Mesenchymal stem cell (in vitro differentiated cells and primary cell): ENCODE measurements at regions not wholly inside any gene's neighbourhood (a gene's known extent, or its start where the extent isn't known, plus 50 kb on each side); places are given as distances from the start of the nearest gene placed in this dataset.

Experiments
- DNase-seq: peaks from one replicate; pipeline ENCODE4 v3.0.0-alpha.2; 2013
- H2AFZ ChIP-seq: one replicate; pipeline ENCODE4 v1.6.1; 2013; ENCODE audit warnings: low read depth, mild to moderate bottlenecking, control low read depth, inconsistent platforms, low read length, moderate library complexity
- H2AK5ac ChIP-seq: 2 replicates; pipeline ENCODE4 v1.6.1; 2013; ENCODE audit warnings: low read length, moderate library complexity, mild to moderate bottlenecking, inconsistent platforms; ENCODE audit not compliant: severe bottlenecking
- H2BK120ac ChIP-seq: one replicate; pipeline ENCODE4 v1.6.1; 2013; ENCODE audit warnings: low read depth, mild to moderate bottlenecking, inconsistent platforms, low read length, moderate library complexity
- H2BK12ac ChIP-seq, 2 experiments: one replicate each; pipeline ENCODE4 v1.6.1; 2013; ENCODE audit warnings: inconsistent platforms in 2 of 2, low read length in 2 of 2, mild to moderate bottlenecking in 2 of 2, moderate library complexity in 2 of 2, control low read depth in 1 of 2
- H2BK15ac ChIP-seq: one replicate; pipeline ENCODE4 v1.6.1; 2013; ENCODE audit warnings: mild to moderate bottlenecking, low read depth, inconsistent platforms; ENCODE audit not compliant: poor library complexity, severe bottlenecking
- H2BK5ac ChIP-seq: 2 replicates; pipeline ENCODE4 v1.6.1; 2013; ENCODE audit warnings: low read depth, mild to moderate bottlenecking, low read length, control low read depth, inconsistent platforms; ENCODE audit not compliant: poor library complexity, severe bottlenecking
- H3K14ac ChIP-seq, 2 experiments: one replicate each; pipeline ENCODE4 v1.6.1; 2013; ENCODE audit warnings: inconsistent platforms in 2 of 2, low read length in 2 of 2, control low read depth in 1 of 2, mild to moderate bottlenecking in 1 of 2, moderate library complexity in 1 of 2
- H3K18ac ChIP-seq, 2 experiments: one replicate each; pipeline ENCODE4 v1.6.1; 2013; ENCODE audit warnings: inconsistent platforms in 2 of 2, low read length in 2 of 2, control low read depth in 1 of 2, low read depth in 1 of 2, mild to moderate bottlenecking in 1 of 2
- H3K23ac ChIP-seq, 2 experiments: one replicate each; pipeline ENCODE4 v1.6.1; 2013; ENCODE audit warnings: inconsistent platforms in 2 of 2, low read length in 2 of 2, mild to moderate bottlenecking in 2 of 2, moderate library complexity in 2 of 2, control low read depth in 1 of 2
- H3K27ac ChIP-seq: 2 replicates; pipeline ENCODE4 v1.5.1; 2013; ENCODE audit warnings: mild to moderate bottlenecking, moderate library complexity, low read length, control low read depth, inconsistent platforms; ENCODE audit not compliant: poor library complexity, severe bottlenecking
- H3K27me3 ChIP-seq, 2 experiments: 2 replicates each; pipeline versions ENCODE4 v1.6.1 to v1.7.0; 2013; ENCODE audit warnings: low read length in 2 of 2, mild to moderate bottlenecking in 2 of 2, moderate library complexity in 2 of 2, control low read depth in 1 of 2, inconsistent platforms in 1 of 2; ENCODE audit not compliant: control insufficient read depth in 1 of 2, insufficient read depth in 1 of 2
- H3K36me3 ChIP-seq, 2 experiments: 2 replicates each; pipeline versions ENCODE4 v1.6.1 to v1.7.0; 2013; ENCODE audit warnings: low read length in 2 of 2, control low read depth in 1 of 2, inconsistent platforms in 1 of 2, low read depth in 1 of 2, mild to moderate bottlenecking in 1 of 2; ENCODE audit not compliant: insufficient read depth in 2 of 2, control insufficient read depth in 1 of 2
- H3K4ac ChIP-seq, 2 experiments: one replicate each; pipeline ENCODE4 v1.6.1; 2013; ENCODE audit warnings: inconsistent platforms in 2 of 2, low read length in 2 of 2, mild to moderate bottlenecking in 2 of 2, moderate library complexity in 2 of 2, control low read depth in 1 of 2, low read depth in 1 of 2
- H3K4me1 ChIP-seq: 2 replicates; pipeline ENCODE4 v1.6.1; 2013; ENCODE audit warnings: low read depth, low read length, control low read depth; ENCODE audit not compliant: control insufficient read depth, insufficient read depth
- H3K4me2 ChIP-seq: 2 replicates; pipeline ENCODE4 v1.6.1; 2013; ENCODE audit warnings: low read length, mild to moderate bottlenecking, inconsistent platforms; ENCODE audit not compliant: poor library complexity, severe bottlenecking
- H3K4me3 ChIP-seq, 2 experiments: 2 replicates each; pipeline versions ENCODE4 v1.5.1 to v1.7.0; 2013; ENCODE audit warnings: low read length in 2 of 2, mild to moderate bottlenecking in 2 of 2, control low read depth in 1 of 2, low read depth in 1 of 2; ENCODE audit not compliant: insufficient read depth in 1 of 2
- H3K79me1 ChIP-seq: replicated peaks from 2 replicates; pipeline ENCODE4 v1.6.1; 2013; ENCODE audit warnings: mild to moderate bottlenecking, control low read depth, low read length, inconsistent platforms; ENCODE audit not compliant: poor library complexity, severe bottlenecking
- H3K9ac ChIP-seq: 2 replicates; pipeline ENCODE4 v1.7.0; 2013; ENCODE audit warnings: mild to moderate bottlenecking, low read length, moderate library complexity
- H3K9me3 ChIP-seq: 2 replicates; pipeline ENCODE4 v1.7.0; 2013; ENCODE audit warnings: mild to moderate bottlenecking, low read length; ENCODE audit not compliant: control insufficient read depth
- H4K8ac ChIP-seq: one replicate; pipeline ENCODE4 v1.6.1; 2013; ENCODE audit warnings: inconsistent platforms, mild to moderate bottlenecking, low read length, moderate library complexity
- H4K91ac ChIP-seq: one replicate; pipeline ENCODE4 v1.6.1; 2013; ENCODE audit warnings: mild to moderate bottlenecking, low read length, inconsistent platforms
- WGBS: methylation state at CpG from one replicate; pipeline ENCODE4 v1.1.7; 2013; ENCODE audit warnings: mixed read lengths; 5-methylcytosine and 5-hydroxymethylcytosine counted together

DNA sequence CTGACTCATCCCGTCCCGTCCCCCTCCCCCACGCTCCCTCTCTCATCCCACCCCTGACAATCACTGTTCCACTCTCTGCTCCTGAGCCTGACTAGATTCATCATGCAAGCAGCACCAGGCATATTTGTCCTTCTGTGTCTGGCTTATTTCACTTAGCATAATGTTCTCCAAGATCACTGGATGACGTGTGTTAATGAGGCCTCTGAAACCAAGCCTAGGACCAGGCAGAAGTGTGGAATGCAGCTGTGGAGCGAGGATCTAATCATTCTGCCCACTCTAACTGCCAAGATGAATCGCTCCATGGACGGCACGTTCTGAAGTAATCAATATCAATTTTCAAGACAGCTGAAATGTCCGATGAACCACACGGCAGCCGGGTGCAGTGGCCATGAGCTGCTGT is 122.4 kb upstream of the ZNF236 start:
- Histone ChIP-seq H4K91ac (no peak overlapping the region), H3K14ac (no peak overlapping the region), H3K27ac (no peak overlapping the region), H2AFZ (no peak overlapping the region), H3K4me2 (no peak overlapping the region), H3K9me3 (no peaks in the 10 kb centered on the region), H2BK15ac (no peak overlapping the region), H3K36me3 (no peaks in the 10 kb centered on the region), H3K18ac (no peak overlapping the region), H3K79me1 (no peaks in the 10 kb centered on the region), H3K4me1 (peaks cover 3% of the 10 kb centered on the region), H2BK120ac (no peak overlapping the region), H2BK12ac (no peak overlapping the region), H3K9ac (no peak overlapping the region), H3K4me3 (no peak overlapping the region), H2BK5ac (no peak overlapping the region), H3K23ac (no peak overlapping the region), H2AK5ac (no peak overlapping the region), H3K4ac (no peak overlapping the region), H4K8ac (no peak overlapping the region), H3K27me3 (peaks cover 6 to 13% of the 10 kb centered on the region in 2 experiments)
- DNase-seq, result peak; percentile 46
- WGBS, result 42% methylated on average over 11 of the region's 11 CpGs

DNA sequence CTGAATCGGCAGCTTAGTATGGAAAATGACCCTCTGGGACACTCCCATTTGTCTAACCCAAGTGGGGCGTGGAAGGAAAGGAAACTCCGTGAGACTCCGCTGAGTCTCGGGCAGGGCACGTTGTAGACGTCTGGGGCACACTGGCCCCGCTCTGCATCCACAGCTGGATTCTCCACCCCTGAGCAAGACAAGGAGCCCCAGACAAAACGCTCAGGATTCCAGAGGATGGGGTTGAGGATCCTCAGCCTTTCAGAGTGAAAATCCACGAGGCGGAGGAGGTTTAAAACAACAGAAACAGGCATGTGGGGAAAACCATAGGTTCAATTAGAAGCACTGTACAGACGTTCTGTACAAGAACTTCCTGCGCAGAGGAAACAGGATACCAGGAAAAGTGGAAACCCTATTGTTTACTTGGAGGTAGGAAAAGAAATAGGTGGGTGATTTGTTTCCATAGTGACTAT is 124.9 kb upstream of the ZNF236 start:
- Histone ChIP-seq H2BK15ac (no peak overlapping the region), H4K91ac (no peak overlapping the region), H3K18ac (peak overlapping the region in 1 of 2 experiments; percentile 21), H2BK5ac (no peak overlapping the region), H3K79me1 (no peaks in the 10 kb centered on the region), H3K4me1 (peaks cover 3% of the 10 kb centered on the region), H3K36me3 (no peaks in the 10 kb centered on the region), H3K27me3 (peaks cover 0 to 11% of the 10 kb centered on the region in 2 experiments), H2BK12ac (no peak overlapping the region), H3K23ac (no peak overlapping the region), H3K9me3 (no peaks in the 10 kb centered on the region), H2AFZ (no peak overlapping the region), H3K14ac (no peak overlapping the region), H3K4me2 (peak overlapping the region; percentile 39), H2BK120ac (no peak overlapping the region), H3K4me3 (peak overlapping the region in 1 of 2 experiments; percentile 67), H3K27ac (no peak overlapping the region), H4K8ac (no peak overlapping the region), H2AK5ac (no peak overlapping the region), H3K9ac (peak overlapping the region; percentile 71), H3K4ac (no peak overlapping the region)
- no peak for DNase-seq
- 54% methylated on average over 13 of the region's 13 CpGs for WGBS

DNA sequence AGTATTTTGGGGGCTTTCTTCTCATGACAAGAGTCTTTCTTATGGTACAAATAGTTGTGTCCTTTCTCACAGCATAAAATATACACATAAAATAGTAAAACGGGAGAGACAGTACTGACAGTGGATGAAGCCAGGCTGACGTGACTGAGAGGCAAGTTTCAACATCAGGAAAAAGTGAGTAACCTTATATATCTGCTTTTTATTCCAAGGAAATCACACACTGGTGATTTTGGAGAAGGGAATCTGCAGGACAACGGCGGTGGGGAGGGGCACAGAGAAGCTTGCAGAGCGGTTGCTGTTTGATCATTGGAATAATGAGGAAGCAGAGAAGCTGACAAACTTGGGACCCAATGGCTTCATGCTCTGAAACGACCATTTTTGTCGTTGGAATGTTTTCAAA is 130.6 kb upstream of the ZNF236 start:
- no peak overlapping the region for H4K8ac ChIP-seq
- H3K27ac ChIP-seq, result no peak overlapping the region
- H2BK12ac ChIP-seq, result no peak overlapping the region
- H3K4me1 ChIP-seq, result peaks cover 8% of the 10 kb centered on the region
- H2BK15ac ChIP-seq, result no peak overlapping the region
- no peak overlapping the region for H2AK5ac ChIP-seq
- H3K27me3 ChIP-seq, result peaks cover 20 to 24% of the 10 kb centered on the region in 2 experiments
- no peak overlapping the region for H3K14ac ChIP-seq
- H2BK5ac ChIP-seq, result no peak overlapping the region
- no peak overlapping the region for H3K23ac ChIP-seq
- peak overlapping the region; percentile 64 for H3K9ac ChIP-seq
- WGBS, result 75% methylated on average over 7 of the region's 7 CpGs
- H3K4me2 ChIP-seq, result no peak overlapping the region
- no peaks in the 10 kb centered on the region for H3K36me3 ChIP-seq
- H3K4me3 ChIP-seq, result no peak overlapping the region
- no peak overlapping the region for H2AFZ ChIP-seq
- H3K18ac ChIP-seq, result no peak overlapping the region
- no peak for DNase-seq
- H3K79me1 ChIP-seq, result no peaks in the 10 kb centered on the region
- H3K4ac ChIP-seq, result no peak overlapping the region
- no peak overlapping the region for H4K91ac ChIP-seq
- H2BK120ac ChIP-seq, result no peak overlapping the region
- H3K9me3 ChIP-seq, result no peaks in the 10 kb centered on the region

DNA sequence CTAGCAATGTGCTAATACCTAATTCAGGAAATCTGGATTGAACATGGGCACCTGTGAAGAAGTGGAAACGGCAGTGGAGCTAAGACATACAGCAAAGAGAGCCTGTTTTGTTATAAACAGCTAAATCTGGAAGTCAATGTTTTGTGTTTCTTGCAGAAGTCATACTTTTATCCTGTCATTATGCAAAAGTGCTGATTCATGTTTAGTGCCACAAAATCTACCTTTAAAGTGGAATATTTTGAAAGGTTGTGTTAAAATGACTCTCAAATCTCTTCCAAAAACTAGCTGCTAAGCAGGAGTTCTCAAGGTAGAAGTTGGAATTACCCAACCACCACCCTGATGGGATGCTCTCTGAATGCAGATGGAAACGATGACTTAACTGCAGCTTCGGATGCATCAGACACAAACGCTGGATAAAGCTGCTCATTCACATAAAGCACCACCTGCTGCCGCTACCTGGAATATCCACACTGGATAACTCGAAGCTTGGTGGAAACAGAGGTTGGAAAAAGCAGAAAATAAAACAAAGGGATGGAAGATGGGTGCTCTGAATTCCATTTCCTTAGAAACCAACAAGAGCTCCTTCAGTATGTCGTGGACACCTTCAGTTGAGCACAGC is 132.6 kb upstream of the ZNF236 start:
- no peak for DNase-seq
- H3K9ac ChIP-seq, result no peak overlapping the region
- peaks cover 20 to 24% of the 10 kb centered on the region in 2 experiments for H3K27me3 ChIP-seq
- no peak overlapping the region for H3K14ac ChIP-seq
- no peak overlapping the region for H2AK5ac ChIP-seq
- H3K27ac ChIP-seq, result no peak overlapping the region
- H3K9me3 ChIP-seq, result no peaks in the 10 kb centered on the region
- no peak overlapping the region for H3K4me3 ChIP-seq
- H2BK15ac ChIP-seq, result no peak overlapping the region
- no peak overlapping the region for H2BK120ac ChIP-seq
- no peaks in the 10 kb centered on the region for H3K36me3 ChIP-seq
- peaks cover 11% of the 10 kb centered on the region for H3K4me1 ChIP-seq
- no peak overlapping the region for H3K18ac ChIP-seq
- H2BK12ac ChIP-seq, result no peak overlapping the region
- WGBS, result 92% methylated on average over 7 of the region's 7 CpGs
- H2AFZ ChIP-seq, result no peak overlapping the region
- H3K4ac ChIP-seq, result no peak overlapping the region
- no peak overlapping the region for H4K91ac ChIP-seq
- no peak overlapping the region for H3K4me2 ChIP-seq
- H2BK5ac ChIP-seq, result no peak overlapping the region
- H3K23ac ChIP-seq, result no peak overlapping the region
- no peaks in the 10 kb centered on the region for H3K79me1 ChIP-seq
- no peak overlapping the region for H4K8ac ChIP-seq
